AG04450 (cell line): ENCODE measurements at regions not wholly inside any gene's neighbourhood (a gene's known extent, or its start where the extent isn't known, plus 50 kb on each side); places are given as distances from the start of the nearest gene placed in this dataset.
"Not testable (repeated sequence)": the region's sequence is repeated elsewhere in the genome, so short reads cannot be mapped to it uniquely, and the experiment has no call there.

Experiments used
- CTCF ChIA-PET: fragments of 300-600, 350-600 bp; formaldehyde crosslinking; extraction: SDS; loops from one replicate; lab custom pipeline; 2022; ENCODE audit warnings: antibody characterized with exemption, inconsistent platforms; lab: Charles Lee
- POLR2A ChIA-PET: fragments of 350-600 bp; formaldehyde crosslinking; extraction: SDS; loops from one replicate; lab custom pipeline; 2021; ENCODE audit warnings: antibody characterized with exemption, inconsistent platforms; lab: Yijun Ruan, JAX
- DNase-seq: peaks from one replicate; pipeline ENCODE4 v3.0.0-alpha.2; 2011; ENCODE audit warnings: low read depth, low spot score
- H3K27ac ChIP-seq: one replicate; pipeline ENCODE4 v1.5.1; 2012; ENCODE audit warnings: low read depth, low read length, control low read depth
- H3K27me3 ChIP-seq: one replicate; pipeline ENCODE4 v1.6.0; 2012; ENCODE audit warnings: low read length; ENCODE audit not compliant: control insufficient read depth, insufficient read depth
- H3K4me3 ChIP-seq: 2 replicates; pipeline ENCODE4 v1.5.1; 2011; ENCODE audit warnings: mild to moderate bottlenecking, low read depth, low read length, control low read depth
- H3K9me3 ChIP-seq: 2 replicates; pipeline ENCODE4 v1.5.1; 2012; ENCODE audit warnings: low read length; ENCODE audit not compliant: control insufficient read depth, insufficient read depth
- TF ChIP-seq, protein P1 (sequence below): IDR thresholded peaks from 2 replicates; pipeline ENCODE4 v1.5.1; 2011; ENCODE audit warnings: low read depth, low read length, control low read depth, inconsistent platforms

DNA sequence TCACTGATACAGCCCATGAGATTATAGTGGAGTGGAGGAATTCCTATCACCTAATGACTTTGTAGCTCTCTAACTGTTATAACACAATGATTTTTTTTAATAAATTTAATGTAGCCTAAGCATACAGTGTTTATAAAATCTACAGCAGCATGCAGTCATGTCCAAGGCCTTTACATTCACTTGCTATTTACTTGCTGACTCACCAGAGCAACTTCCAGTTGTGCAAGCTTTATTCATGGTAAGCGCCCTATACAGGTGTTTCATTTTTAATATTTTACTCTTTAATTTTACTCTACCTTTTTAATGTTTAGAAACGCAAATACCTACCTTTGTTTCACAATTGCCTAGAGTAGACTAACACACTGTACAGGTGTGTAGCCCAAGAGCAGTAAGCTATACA, 1652.2 kb downstream of the BRINP3 start:
- ChIA-PET CTCF (no interaction called here), POLR2A (no interaction called here)
- no peak overlapping the region for H3K27ac ChIP-seq
- DNase-seq = no peak
- no peaks in the 10 kb centered on the region for H3K9me3 ChIP-seq
- H3K4me3 ChIP-seq = no peak overlapping the region
- TF ChIP-seq, protein P1, sequence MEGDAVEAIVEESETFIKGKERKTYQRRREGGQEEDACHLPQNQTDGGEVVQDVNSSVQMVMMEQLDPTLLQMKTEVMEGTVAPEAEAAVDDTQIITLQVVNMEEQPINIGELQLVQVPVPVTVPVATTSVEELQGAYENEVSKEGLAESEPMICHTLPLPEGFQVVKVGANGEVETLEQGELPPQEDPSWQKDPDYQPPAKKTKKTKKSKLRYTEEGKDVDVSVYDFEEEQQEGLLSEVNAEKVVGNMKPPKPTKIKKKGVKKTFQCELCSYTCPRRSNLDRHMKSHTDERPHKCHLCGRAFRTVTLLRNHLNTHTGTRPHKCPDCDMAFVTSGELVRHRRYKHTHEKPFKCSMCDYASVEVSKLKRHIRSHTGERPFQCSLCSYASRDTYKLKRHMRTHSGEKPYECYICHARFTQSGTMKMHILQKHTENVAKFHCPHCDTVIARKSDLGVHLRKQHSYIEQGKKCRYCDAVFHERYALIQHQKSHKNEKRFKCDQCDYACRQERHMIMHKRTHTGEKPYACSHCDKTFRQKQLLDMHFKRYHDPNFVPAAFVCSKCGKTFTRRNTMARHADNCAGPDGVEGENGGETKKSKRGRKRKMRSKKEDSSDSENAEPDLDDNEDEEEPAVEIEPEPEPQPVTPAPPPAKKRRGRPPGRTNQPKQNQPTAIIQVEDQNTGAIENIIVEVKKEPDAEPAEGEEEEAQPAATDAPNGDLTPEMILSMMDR = no peak
- H3K27me3 ChIP-seq = no peaks in the 10 kb centered on the region

DNA sequence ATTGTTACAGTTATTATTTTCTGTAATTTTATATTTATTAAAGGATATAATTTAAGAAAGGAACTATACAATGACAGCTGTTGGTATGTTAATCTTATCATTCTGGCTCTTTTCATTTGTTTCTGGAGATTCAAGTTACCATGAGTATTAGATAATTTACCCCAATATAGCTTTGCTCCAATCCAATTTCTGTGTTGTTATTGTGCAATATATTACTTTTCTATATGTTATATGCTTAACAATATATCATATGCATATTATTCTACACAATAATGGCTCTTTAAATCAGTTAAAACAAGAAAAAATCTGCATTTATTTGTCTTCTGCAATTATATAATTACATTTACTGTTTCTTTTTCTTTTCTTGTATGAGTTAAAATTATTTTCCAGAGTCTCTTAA, 1650.9 kb downstream of the BRINP3 start:
- CTCF ChIA-PET = no interaction called here
- Histone ChIP-seq H3K4me3 (no peak overlapping the region), H3K27me3 (no peaks in the 10 kb centered on the region), H3K27ac (no peak overlapping the region), H3K9me3 (no peaks in the 10 kb centered on the region)
- TF ChIP-seq, protein P1 = no peak
- POLR2A ChIA-PET = no interaction called here
- DNase-seq = no peak

DNA sequence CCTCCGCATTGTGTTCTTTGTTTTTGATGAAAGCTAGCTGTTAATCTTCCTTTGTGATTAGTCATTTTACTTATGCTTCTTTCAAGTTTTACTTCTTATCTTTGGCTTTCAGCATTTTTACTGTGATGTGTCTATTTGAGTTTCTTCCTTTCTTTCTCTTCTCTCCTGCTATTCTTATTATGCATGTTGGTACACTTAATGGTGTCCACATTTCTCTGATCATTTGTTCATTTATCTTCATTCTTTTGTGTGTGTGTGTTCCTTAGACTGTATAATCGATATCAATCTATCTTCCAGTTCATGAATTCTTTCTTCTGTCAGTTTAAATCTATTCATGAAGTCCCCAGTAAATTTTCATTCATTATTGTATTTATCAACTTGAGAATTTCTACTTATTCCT, 1650.3 kb downstream of the BRINP3 start:
- H3K27me3 ChIP-seq = no peaks in the 10 kb centered on the region
- H3K27ac ChIP-seq = no peak overlapping the region
- DNase-seq = no peak
- ChIA-PET CTCF (no interaction called here), POLR2A (no interaction called here)
- no peak overlapping the region for H3K4me3 ChIP-seq
- TF ChIP-seq, protein P1 = no peak
- no peaks in the 10 kb centered on the region for H3K9me3 ChIP-seq

DNA sequence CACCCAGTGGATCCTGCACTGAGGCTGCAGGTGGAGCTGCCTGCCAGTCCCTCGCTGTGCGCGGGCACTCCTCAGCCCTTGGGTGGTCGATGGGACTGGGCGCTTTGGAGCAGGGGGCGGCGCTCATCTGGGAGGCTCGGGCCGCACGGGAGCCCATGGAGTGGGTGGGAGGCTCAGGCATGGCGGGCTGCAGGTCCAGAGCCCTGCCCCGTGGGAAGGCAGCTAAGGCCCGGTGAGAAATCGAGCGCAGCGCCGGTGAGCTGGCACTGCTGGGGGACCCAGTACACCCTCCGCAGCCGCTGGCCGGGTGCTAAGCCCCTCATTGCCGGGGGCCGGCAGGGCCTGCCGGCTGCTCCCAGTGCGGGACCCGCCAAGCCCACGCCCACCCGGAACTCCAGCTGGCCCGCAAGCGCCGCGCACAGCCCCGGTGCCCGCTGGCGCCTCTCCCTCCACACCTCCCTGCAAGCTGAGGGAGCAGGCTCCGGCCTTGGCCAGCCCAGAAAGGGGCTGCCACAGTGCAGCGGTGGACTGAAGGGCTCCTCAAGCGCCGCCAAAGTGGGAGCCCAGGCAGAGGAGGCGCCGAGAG, 1636.5 kb downstream of the BRINP3 start:
- POLR2A ChIA-PET = interaction anchor here (0.7 kb wide), 1 partner anchor 70 kb away, joined by 3 read pairs; no protein-coding TSS in a partner anchor

DNA sequence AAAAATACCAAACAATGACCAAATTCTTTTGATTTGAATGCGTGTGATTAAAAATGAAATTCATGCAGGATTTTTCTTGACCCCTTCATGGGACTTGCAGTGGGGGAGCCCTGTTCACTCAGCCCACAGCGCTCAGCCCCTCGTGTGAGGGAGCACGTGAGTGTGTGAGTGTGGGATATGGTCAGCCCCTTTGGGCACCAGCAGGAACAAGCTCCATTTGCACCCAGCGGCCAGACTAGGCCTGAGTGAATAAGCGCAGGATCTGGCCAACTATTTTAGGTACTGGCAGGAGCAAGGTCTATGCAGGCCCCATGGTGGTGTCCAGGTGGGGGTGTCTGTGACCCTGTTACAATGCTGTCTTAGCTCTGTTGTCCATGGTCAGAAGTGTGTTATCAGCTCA, 1631.2 kb downstream of the BRINP3 start:
- CTCF ChIA-PET = no interaction called here
- Histone ChIP-seq H3K27me3 (no peaks in the 10 kb centered on the region), H3K9me3 (peaks cover under 1% of the 10 kb centered on the region; the same call in 1 of the 2 replicates), H3K4me3 (no peak overlapping the region), H3K27ac (no peak overlapping the region)
- DNase-seq = no peak
- TF ChIP-seq, protein P1 = no peak
- POLR2A ChIA-PET = no interaction called here

More for the DNA sequence above, 1636.5 kb downstream of the BRINP3 start:
- H3K9me3 ChIP-seq, DNase-seq, H3K27ac ChIP-seq, CTCF ChIA-PET, H3K4me3 ChIP-seq, H3K27me3 ChIP-seq: not testable (repeated sequence)
